Neural cell (in vitro differentiated cells): ENCODE measurements at regions not wholly inside any gene's neighbourhood (a gene's known extent, or its start where the extent isn't known, plus 50 kb on each side); places are given as distances from the start of the nearest gene placed in this dataset.

Experiments used
- H2AFZ ChIP-seq: fragments of 200-600, 300-800 bp; sonication (generic), shearing (Covaris generic); 2 replicates; pipeline ENCODE4 v1.6.0; 2014; ENCODE audit warnings: low read depth, mild to moderate bottlenecking, antibody characterized with exemption, low read length, moderate library complexity
- H3F3A ChIP-seq: fragments of 200-600 bp; shearing (Covaris generic); 2 replicates; pipeline ENCODE4 v1.6.1; 2016; ENCODE audit warnings: mild to moderate bottlenecking, moderate library complexity, mixed read lengths, antibody characterized with exemption, low read length; ENCODE audit not compliant: insufficient read depth, poor library complexity, severe bottlenecking
- H3K27ac ChIP-seq: fragments of 200-600, 300-800 bp; sonication (generic), shearing (Covaris generic); 2 replicates; pipeline ENCODE4 v1.5.1; 2014; ENCODE audit warnings: mild to moderate bottlenecking, low read length, moderate library complexity
- H3K27me3 ChIP-seq: fragments of 300-800, 200-600 bp; sonication (generic), shearing (Covaris generic); 2 replicates; pipeline ENCODE4 v1.6.0; 2014; ENCODE audit warnings: mild to moderate bottlenecking, low read depth, low read length, moderate library complexity; ENCODE audit not compliant: insufficient read depth
- H3K36me3 ChIP-seq: fragments of 300-800, 200-600 bp; sonication (generic), shearing (Covaris generic); 2 replicates; pipeline ENCODE4 v1.5.1; 2014; ENCODE audit warnings: mild to moderate bottlenecking, antibody characterized with exemption, low read length, moderate library complexity; ENCODE audit not compliant: insufficient read depth
- H3K4me2 ChIP-seq: fragments of 300-800, 200-600 bp; sonication (generic), shearing (Covaris generic); 2 replicates; pipeline ENCODE4 v1.6.0; 2014; ENCODE audit warnings: mild to moderate bottlenecking, low read length
- H3K4me3 ChIP-seq: fragments of 300-800, 200-600 bp; sonication (generic), shearing (Covaris generic); 2 replicates; pipeline ENCODE4 v1.5.1; 2014; ENCODE audit warnings: mild to moderate bottlenecking, low read length, moderate library complexity
- H3K79me2 ChIP-seq: fragments of 200-600 bp; shearing (Covaris generic); replicated peaks from 2 replicates; pipeline ENCODE4 v1.6.0; 2014; ENCODE audit warnings: mild to moderate bottlenecking, low read length, moderate library complexity; ENCODE audit not compliant: insufficient read depth
- H3K9ac ChIP-seq: fragments of 300-800, 200-600 bp; sonication (generic), shearing (Covaris generic); 2 replicates; pipeline ENCODE4 v1.6.1; 2016; ENCODE audit warnings: mild to moderate bottlenecking, low read length, mixed read lengths
- H3K9me2 ChIP-seq: fragments of 200-600 bp; shearing (Covaris generic); 2 replicates; pipeline ENCODE4 v1.6.1; 2016; ENCODE audit warnings: mild to moderate bottlenecking, low read length, mixed read lengths; ENCODE audit not compliant: insufficient read depth
- H3K9me3 ChIP-seq: fragments of 200-600, 300-800 bp; sonication (generic), shearing (Covaris generic); 2 replicates; pipeline ENCODE4 v1.6.1; 2016; ENCODE audit warnings: mild to moderate bottlenecking, mixed run types, low read length, moderate library complexity, mixed read lengths
- H4K20me1 ChIP-seq: fragments of 200-600 bp; shearing (Covaris generic); 2 replicates; pipeline ENCODE4 v1.6.1; 2016; ENCODE audit warnings: mild to moderate bottlenecking, mixed run types; ENCODE audit not compliant: insufficient read depth
- CTCF ChIP-seq: fragments of 450-650 bp; IDR thresholded peaks from 2 replicates; pipeline ENCODE4 v1.5.1; 2014; ENCODE audit warnings: antibody characterized with exemption, mild to moderate bottlenecking, moderate library complexity; ENCODE audit not compliant: poor library complexity, severe bottlenecking
- EP300 ChIP-seq: fragments of 450-650 bp; conservative IDR thresholded peaks from 2 replicates; pipeline ENCODE4 v1.6.1; 2014; ENCODE audit warnings: antibody characterized with exemption, mild to moderate bottlenecking, moderate library complexity; ENCODE audit not compliant: poor library complexity, severe bottlenecking
- EZH2 ChIP-seq: fragments of 200-600, 300-800 bp; shearing (Covaris generic), sonication (generic); IDR thresholded peaks from 2 replicates; pipeline ENCODE4 v1.6.1; 2014; ENCODE audit warnings: antibody characterized with exemption, low read length, borderline replicate concordance, mild to moderate bottlenecking; ENCODE audit not compliant: insufficient read depth, poor library complexity, severe bottlenecking
- MXI1 ChIP-seq: fragments of 450-650 bp; conservative IDR thresholded peaks from 2 replicates; pipeline ENCODE4 v1.6.1; 2014; ENCODE audit warnings: antibody characterized with exemption, mild to moderate bottlenecking; ENCODE audit not compliant: poor library complexity, severe bottlenecking
- POLR2AphosphoS5 ChIP-seq: IDR thresholded peaks from 2 replicates; pipeline ENCODE4 v1.6.1; 2012
- RAD21 ChIP-seq: fragments of 450-650 bp; conservative IDR thresholded peaks from 2 replicates; pipeline ENCODE4 v1.6.1; 2014; ENCODE audit warnings: antibody characterized with exemption, mild to moderate bottlenecking, moderate library complexity
- SMC3 ChIP-seq: fragments of 450-650 bp; conservative IDR thresholded peaks from 2 replicates; pipeline ENCODE4 v1.6.1; 2014; ENCODE audit warnings: antibody characterized with exemption, mild to moderate bottlenecking, moderate library complexity; ENCODE audit not compliant: poor library complexity
- TAF1 ChIP-seq: IDR thresholded peaks from 2 replicates; pipeline ENCODE4 v1.6.1; 2012; ENCODE audit warnings: low read depth
- TF ChIP-seq, protein P1 (sequence below): IDR thresholded peaks from 2 replicates; pipeline ENCODE4 v1.6.1; 2012; ENCODE audit warnings: borderline replicate concordance

GRCh38 chr2:204174034-204174433, 237.5 kb downstream of the ICOS start:
- H3K27ac ChIP-seq, result no peak overlapping the region
- H3K4me2 ChIP-seq, result no peak overlapping the region
- no peaks in the 10 kb centered on the region for H4K20me1 ChIP-seq
- H3F3A ChIP-seq, result no peaks in the 10 kb centered on the region
- TF ChIP-seq CTCF (no peak), MXI1 (no peak), RAD21 (no peak), POLR2AphosphoS5 (no peak), TAF1 (no peak), EZH2 (no peak), EP300 (no peak), SMC3 (no peak)
- TF ChIP-seq, protein P1, sequence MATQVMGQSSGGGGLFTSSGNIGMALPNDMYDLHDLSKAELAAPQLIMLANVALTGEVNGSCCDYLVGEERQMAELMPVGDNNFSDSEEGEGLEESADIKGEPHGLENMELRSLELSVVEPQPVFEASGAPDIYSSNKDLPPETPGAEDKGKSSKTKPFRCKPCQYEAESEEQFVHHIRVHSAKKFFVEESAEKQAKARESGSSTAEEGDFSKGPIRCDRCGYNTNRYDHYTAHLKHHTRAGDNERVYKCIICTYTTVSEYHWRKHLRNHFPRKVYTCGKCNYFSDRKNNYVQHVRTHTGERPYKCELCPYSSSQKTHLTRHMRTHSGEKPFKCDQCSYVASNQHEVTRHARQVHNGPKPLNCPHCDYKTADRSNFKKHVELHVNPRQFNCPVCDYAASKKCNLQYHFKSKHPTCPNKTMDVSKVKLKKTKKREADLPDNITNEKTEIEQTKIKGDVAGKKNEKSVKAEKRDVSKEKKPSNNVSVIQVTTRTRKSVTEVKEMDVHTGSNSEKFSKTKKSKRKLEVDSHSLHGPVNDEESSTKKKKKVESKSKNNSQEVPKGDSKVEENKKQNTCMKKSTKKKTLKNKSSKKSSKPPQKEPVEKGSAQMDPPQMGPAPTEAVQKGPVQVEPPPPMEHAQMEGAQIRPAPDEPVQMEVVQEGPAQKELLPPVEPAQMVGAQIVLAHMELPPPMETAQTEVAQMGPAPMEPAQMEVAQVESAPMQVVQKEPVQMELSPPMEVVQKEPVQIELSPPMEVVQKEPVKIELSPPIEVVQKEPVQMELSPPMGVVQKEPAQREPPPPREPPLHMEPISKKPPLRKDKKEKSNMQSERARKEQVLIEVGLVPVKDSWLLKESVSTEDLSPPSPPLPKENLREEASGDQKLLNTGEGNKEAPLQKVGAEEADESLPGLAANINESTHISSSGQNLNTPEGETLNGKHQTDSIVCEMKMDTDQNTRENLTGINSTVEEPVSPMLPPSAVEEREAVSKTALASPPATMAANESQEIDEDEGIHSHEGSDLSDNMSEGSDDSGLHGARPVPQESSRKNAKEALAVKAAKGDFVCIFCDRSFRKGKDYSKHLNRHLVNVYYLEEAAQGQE, result no peak
- no peak overlapping the region for H2AFZ ChIP-seq
- no peaks in the 10 kb centered on the region for H3K36me3 ChIP-seq
- no peaks in the 10 kb centered on the region for H3K79me2 ChIP-seq
- no peaks in the 10 kb centered on the region for H3K27me3 ChIP-seq
- H3K9ac ChIP-seq, result no peak overlapping the region
- H3K9me2 ChIP-seq, result no peaks in the 10 kb centered on the region
- H3K9me3 ChIP-seq, result no peaks in the 10 kb centered on the region
- H3K4me3 ChIP-seq, result no peak overlapping the region

DNA sequence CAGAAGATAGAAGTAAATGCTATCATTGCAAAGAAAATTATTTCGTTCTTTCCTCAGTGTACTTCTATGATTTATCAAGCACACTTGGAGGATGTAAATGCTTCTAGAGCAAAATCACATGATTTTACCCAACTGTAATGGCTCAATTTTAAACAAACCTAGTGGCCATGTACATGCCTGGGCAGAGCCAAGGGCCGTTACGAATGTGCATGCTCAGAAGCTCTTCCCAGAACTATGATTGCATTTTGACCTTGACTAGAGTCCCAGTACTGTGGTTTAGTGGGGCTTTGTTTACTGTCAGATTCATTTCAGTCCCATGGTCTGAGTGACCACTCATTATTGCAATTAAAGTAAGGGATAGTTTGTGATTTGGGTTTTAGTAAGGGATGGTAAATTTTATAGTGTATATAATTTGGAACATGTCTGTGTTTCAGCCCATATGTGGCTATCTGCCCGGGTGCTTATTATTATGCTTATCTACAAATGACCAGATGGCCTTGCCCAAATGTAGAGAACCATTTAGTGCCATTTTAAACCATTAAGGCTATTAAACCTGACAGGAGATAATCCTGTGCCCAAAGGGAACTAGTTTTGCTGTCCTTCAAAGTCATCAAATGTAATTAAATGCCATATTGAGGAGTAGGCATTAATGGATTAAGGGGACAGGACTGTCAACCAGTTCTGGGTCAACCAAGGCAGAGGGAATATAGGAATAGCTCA, 239.1 kb downstream of the ICOS start:
- no peaks in the 10 kb centered on the region for H3K9me3 ChIP-seq
- TF ChIP-seq EP300, result no peak
- no peak for TF ChIP-seq SMC3
- no peak for TF ChIP-seq CTCF
- TF ChIP-seq, protein P1, result no peak
- no peak for TF ChIP-seq POLR2AphosphoS5
- no peak for TF ChIP-seq MXI1
- TF ChIP-seq TAF1, result no peak
- TF ChIP-seq RAD21, result no peak
- no peak for TF ChIP-seq EZH2
- no peaks in the 10 kb centered on the region for H3K9me2 ChIP-seq
- H3K4me3 ChIP-seq, result no peak overlapping the region
- no peak overlapping the region for H3K9ac ChIP-seq
- no peak overlapping the region for H3K4me2 ChIP-seq
- no peaks in the 10 kb centered on the region for H3K36me3 ChIP-seq
- H3K79me2 ChIP-seq, result no peaks in the 10 kb centered on the region
- H3K27me3 ChIP-seq, result no peaks in the 10 kb centered on the region
- no peaks in the 10 kb centered on the region for H3F3A ChIP-seq
- H3K27ac ChIP-seq, result no peak overlapping the region
- H2AFZ ChIP-seq, result no peak overlapping the region
- H4K20me1 ChIP-seq, result no peaks in the 10 kb centered on the region
